HG02678 (cell line): ENCODE measurements at regions not wholly inside any gene's neighbourhood (a gene's known extent, or its start where the extent isn't known, plus 50 kb on each side); places are given as distances from the start of the nearest gene placed in this dataset.

Experiments used
- ATAC-seq: cut with Tn5 transposase; IDR thresholded peaks from one replicate; pipeline ENCODE4 v1.9.1; 2021; ENCODE audit warnings: mild to moderate bottlenecking, moderate library complexity; ENCODE audit not compliant: unreplicated experiment

- ATAC-seq: no peak
These were observed 762.6 kb downstream of the PCDH18 start for GRCh38 chr4:136769717-136770116.

GRCh38 chr4:136768925-136769275 lies 763.4 kb downstream of the PCDH18 start:
- no peak for ATAC-seq

GRCh38 chr4:136768213-136768924 lies 763.9 kb downstream of the PCDH18 start:
- no peak for ATAC-seq

- ATAC-seq: no peak
These were observed 768.4 kb downstream of the PCDH18 start for GRCh38 chr4:136763919-136764318.

GRCh38 chr4:136755531-136755916 lies 776.8 kb downstream of the PCDH18 start:
- no peak for ATAC-seq

- no peak for ATAC-seq
These were observed 777.3 kb downstream of the PCDH18 start for GRCh38 chr4:136754810-136755530.

GRCh38 chr4:136751556-136751955 lies 780.7 kb downstream of the PCDH18 start:
- ATAC-seq: no peak

- ATAC-seq: no peak
These were observed 781.4 kb downstream of the PCDH18 start for GRCh38 chr4:136750897-136751296.

GRCh38 chr4:136749989-136750388 lies 782.3 kb downstream of the PCDH18 start:
- ATAC-seq: no peak

- no peak for ATAC-seq
These were observed 783.5 kb downstream of the PCDH18 start for GRCh38 chr4:136748773-136749172.

GRCh38 chr4:136748165-136748564 lies 784.1 kb downstream of the PCDH18 start:
- no peak for ATAC-seq

- ATAC-seq: no peak
These were observed 789.1 kb downstream of the PCDH18 start for GRCh38 chr4:136743238-136743637.

GRCh38 chr4:136742333-136742732 lies 790.0 kb downstream of the PCDH18 start:
- ATAC-seq: no peak

- ATAC-seq: no peak
These were observed 790.8 kb downstream of the PCDH18 start for GRCh38 chr4:136741468-136741867.

GRCh38 chr4:136740326-136740725 lies 792.0 kb downstream of the PCDH18 start:
- no peak for ATAC-seq

GRCh38 chr4:136737066-136737465 lies 795.2 kb downstream of the PCDH18 start:
- ATAC-seq: no peak

- no peak for ATAC-seq
These were observed 801.3 kb downstream of the PCDH18 start for GRCh38 chr4:136731025-136731424.

GRCh38 chr4:136725286-136726081 lies 806.8 kb downstream of the PCDH18 start:
- ATAC-seq: no peak

GRCh38 chr4:136713140-136713539 lies 819.2 kb downstream of the PCDH18 start:
- ATAC-seq: no peak

GRCh38 chr4:136709897-136710296 lies 822.4 kb downstream of the PCDH18 start:
- no peak for ATAC-seq

GRCh38 chr4:136706942-136707341 lies 825.4 kb downstream of the PCDH18 start:
- no peak for ATAC-seq

- ATAC-seq: no peak
These were observed 832.4 kb downstream of the PCDH18 start for GRCh38 chr4:136699905-136700304.
